IgD-negative memory B cell (primary cell): ENCODE measurements at regions not wholly inside any gene's neighbourhood (a gene's known extent, or its start where the extent isn't known, plus 50 kb on each side); places are given as distances from the start of the nearest gene placed in this dataset.
A peak's percentile ranks its signal among the peaks of the same experiment; 100 is the strongest.
"Not testable (repeated sequence)": the region's sequence is repeated elsewhere in the genome, so short reads cannot be mapped to it uniquely, and the experiment has no call there.

Experiments
- H3K27ac Mint-ChIP-seq, 3 donors: one replicate each; pipeline ENCODE4 v1.8.0; 2020 to 2022; ENCODE audit warnings: mild to moderate bottlenecking in 3 of 3, mixed read lengths in 3 of 3, moderate library complexity in 1 of 3
- H3K27me3 Mint-ChIP-seq: one replicate; pipeline ENCODE4 v1.8.0; 2021; ENCODE audit warnings: mixed read lengths
- H3K36me3 Mint-ChIP-seq: one replicate; pipeline ENCODE4 v1.8.0; 2020; ENCODE audit warnings: mild to moderate bottlenecking, mixed read lengths
- H3K4me1 Mint-ChIP-seq, 3 donors: one replicate each; pipeline ENCODE4 v1.8.0; 2020 to 2022; ENCODE audit warnings: mixed read lengths in 3 of 3, mild to moderate bottlenecking in 1 of 3
- H3K4me3 Mint-ChIP-seq, 4 donors: one replicate each; pipeline ENCODE4 v1.8.0; 2020 to 2022; ENCODE audit warnings: mild to moderate bottlenecking in 4 of 4, mixed read lengths in 4 of 4, moderate library complexity in 3 of 4
- H3K9me3 Mint-ChIP-seq, 3 donors: one replicate each; pipeline ENCODE4 v1.8.0; 2020 to 2021; ENCODE audit warnings: mixed read lengths in 3 of 3, mild to moderate bottlenecking in 1 of 3

GRCh38 chr2:131813378-131813777, 285.7 kb downstream of the CCDC74A start:
- not testable (repeated sequence) for H3K36me3 Mint-ChIP-seq, H3K4me1 Mint-ChIP-seq, H3K4me3 Mint-ChIP-seq, H3K27me3 Mint-ChIP-seq, H3K27ac Mint-ChIP-seq, H3K9me3 Mint-ChIP-seq

GRCh38 chr2:131818267-131818973, 290.7 kb downstream of the CCDC74A start:
- peak overlapping the region in 1 of 3 donors; percentile 62 for H3K27ac Mint-ChIP-seq
- not testable (repeated sequence) for H3K36me3 Mint-ChIP-seq, H3K9me3 Mint-ChIP-seq, H3K4me3 Mint-ChIP-seq, H3K27me3 Mint-ChIP-seq, H3K4me1 Mint-ChIP-seq

- not testable (repeated sequence) for H3K4me1 Mint-ChIP-seq, H3K27ac Mint-ChIP-seq, H3K27me3 Mint-ChIP-seq, H3K36me3 Mint-ChIP-seq, H3K4me3 Mint-ChIP-seq, H3K9me3 Mint-ChIP-seq
These were observed 294.6 kb downstream of the CCDC74A start for GRCh38 chr2:131822237-131822721.

GRCh38 chr2:131823058-131823457, 295.4 kb downstream of the CCDC74A start:
- H3K4me1 Mint-ChIP-seq, H3K27ac Mint-ChIP-seq, H3K4me3 Mint-ChIP-seq, H3K36me3 Mint-ChIP-seq, H3K27me3 Mint-ChIP-seq, H3K9me3 Mint-ChIP-seq: not testable (repeated sequence)

GRCh38 chr2:131824986-131825385, 297.3 kb downstream of the CCDC74A start:
- not testable (repeated sequence) for H3K27ac Mint-ChIP-seq, H3K27me3 Mint-ChIP-seq, H3K9me3 Mint-ChIP-seq, H3K4me1 Mint-ChIP-seq, H3K4me3 Mint-ChIP-seq, H3K36me3 Mint-ChIP-seq

- Mint-ChIP-seq H3K27me3 (no peaks in the 10 kb centered on the region), H3K27ac (no peak overlapping the region), H3K36me3 (no peaks in the 10 kb centered on the region), H3K4me3 (no peak overlapping the region), H3K9me3 (no peaks in the 10 kb centered on the region), H3K4me1 (no peaks in the 10 kb centered on the region)
These were observed 299.9 kb downstream of the CCDC74A start for GRCh38 chr2:131827481-131828163.

GRCh38 chr2:131828164-131828561, 300.5 kb downstream of the CCDC74A start:
- Mint-ChIP-seq H3K9me3 (no peaks in the 10 kb centered on the region), H3K4me3 (no peak overlapping the region), H3K4me1 (no peaks in the 10 kb centered on the region), H3K27ac (no peak overlapping the region), H3K36me3 (no peaks in the 10 kb centered on the region), H3K27me3 (no peaks in the 10 kb centered on the region)

GRCh38 chr2:131828633-131829455, 301.2 kb downstream of the CCDC74A start:
- not testable (repeated sequence) for H3K27me3 Mint-ChIP-seq

GRCh38 chr2:131829456-131830241, 302.0 kb downstream of the CCDC74A start:
- H3K36me3 Mint-ChIP-seq, H3K4me3 Mint-ChIP-seq, H3K9me3 Mint-ChIP-seq, H3K27ac Mint-ChIP-seq, H3K27me3 Mint-ChIP-seq, H3K4me1 Mint-ChIP-seq: not testable (repeated sequence)

More at GRCh38 chr2:131828633-131829455, 301.2 kb downstream of the CCDC74A start:
- H3K27ac Mint-ChIP-seq, H3K4me1 Mint-ChIP-seq, H3K9me3 Mint-ChIP-seq, H3K36me3 Mint-ChIP-seq, H3K4me3 Mint-ChIP-seq: not testable (repeated sequence)

GRCh38 chr2:131830242-131830945, 302.7 kb downstream of the CCDC74A start:
- not testable (repeated sequence) for H3K9me3 Mint-ChIP-seq, H3K36me3 Mint-ChIP-seq, H3K27me3 Mint-ChIP-seq, H3K4me1 Mint-ChIP-seq, H3K4me3 Mint-ChIP-seq, H3K27ac Mint-ChIP-seq

GRCh38 chr2:131830946-131831310, 303.2 kb downstream of the CCDC74A start:
- not testable (repeated sequence) for H3K9me3 Mint-ChIP-seq, H3K27ac Mint-ChIP-seq, H3K4me3 Mint-ChIP-seq, H3K4me1 Mint-ChIP-seq, H3K27me3 Mint-ChIP-seq, H3K36me3 Mint-ChIP-seq

GRCh38 chr2:131831450-131832208, 303.9 kb downstream of the CCDC74A start:
- not testable (repeated sequence) for H3K9me3 Mint-ChIP-seq, H3K27me3 Mint-ChIP-seq, H3K36me3 Mint-ChIP-seq, H3K4me3 Mint-ChIP-seq, H3K4me1 Mint-ChIP-seq, H3K27ac Mint-ChIP-seq

GRCh38 chr2:131832209-131832780, 304.6 kb downstream of the CCDC74A start:
- H3K9me3 Mint-ChIP-seq, H3K4me1 Mint-ChIP-seq, H3K27ac Mint-ChIP-seq, H3K27me3 Mint-ChIP-seq, H3K4me3 Mint-ChIP-seq, H3K36me3 Mint-ChIP-seq: not testable (repeated sequence)

GRCh38 chr2:131832917-131833316, 305.2 kb downstream of the CCDC74A start:
- H3K36me3 Mint-ChIP-seq, H3K9me3 Mint-ChIP-seq, H3K27ac Mint-ChIP-seq, H3K4me1 Mint-ChIP-seq, H3K27me3 Mint-ChIP-seq, H3K4me3 Mint-ChIP-seq: not testable (repeated sequence)
